ENCODE measurements at regions not wholly inside any gene's neighbourhood (a gene's known extent, or its start where the extent isn't known, plus 50 kb on each side); places are given as distances from the start of the nearest gene placed in this dataset.

GRCh38 chr6:139871165-139871710, 496.8 kb upstream of the CITED2 start:
- H3K36me3 ChIP-seq: no peaks in the 10 kb centered on the region
- H3K4me1 ChIP-seq: peaks cover 0 to 6% (median 0%) of the 10 kb centered on the region in 4 donors
- H3K9me3 ChIP-seq: no peaks in the 10 kb centered on the region
- no peak overlapping the region for H3K4me3 ChIP-seq
- H3K27me3 ChIP-seq: no peaks in the 10 kb centered on the region
- no peak for DNase-seq
- H3K27ac ChIP-seq: no peak overlapping the region
- TF ChIP-seq POLR2A (IDR thresholded peaks at IDR 0.05): no peak
- TF ChIP-seq, protein P1, sequence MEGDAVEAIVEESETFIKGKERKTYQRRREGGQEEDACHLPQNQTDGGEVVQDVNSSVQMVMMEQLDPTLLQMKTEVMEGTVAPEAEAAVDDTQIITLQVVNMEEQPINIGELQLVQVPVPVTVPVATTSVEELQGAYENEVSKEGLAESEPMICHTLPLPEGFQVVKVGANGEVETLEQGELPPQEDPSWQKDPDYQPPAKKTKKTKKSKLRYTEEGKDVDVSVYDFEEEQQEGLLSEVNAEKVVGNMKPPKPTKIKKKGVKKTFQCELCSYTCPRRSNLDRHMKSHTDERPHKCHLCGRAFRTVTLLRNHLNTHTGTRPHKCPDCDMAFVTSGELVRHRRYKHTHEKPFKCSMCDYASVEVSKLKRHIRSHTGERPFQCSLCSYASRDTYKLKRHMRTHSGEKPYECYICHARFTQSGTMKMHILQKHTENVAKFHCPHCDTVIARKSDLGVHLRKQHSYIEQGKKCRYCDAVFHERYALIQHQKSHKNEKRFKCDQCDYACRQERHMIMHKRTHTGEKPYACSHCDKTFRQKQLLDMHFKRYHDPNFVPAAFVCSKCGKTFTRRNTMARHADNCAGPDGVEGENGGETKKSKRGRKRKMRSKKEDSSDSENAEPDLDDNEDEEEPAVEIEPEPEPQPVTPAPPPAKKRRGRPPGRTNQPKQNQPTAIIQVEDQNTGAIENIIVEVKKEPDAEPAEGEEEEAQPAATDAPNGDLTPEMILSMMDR (IDR thresholded peaks at IDR 0.05): no peak

- DNase-seq: no peak
- Histone ChIP-seq H3K4me3 (no peak overlapping the region), H3K27me3 (no peaks in the 10 kb centered on the region), H3K27ac (no peak overlapping the region), H3K9me3 (no peaks in the 10 kb centered on the region), H3K36me3 (no peaks in the 10 kb centered on the region), H3K4me1 (peaks cover 0 to 6% (median 0%) of the 10 kb centered on the region in 4 donors)
- TF ChIP-seq, protein P1 (IDR thresholded peaks at IDR 0.05): no peak
- no peak for TF ChIP-seq POLR2A (IDR thresholded peaks at IDR 0.05)
Measured at GRCh38 chr6:139868576-139868975, 494.1 kb upstream of the CITED2 start.

DNA sequence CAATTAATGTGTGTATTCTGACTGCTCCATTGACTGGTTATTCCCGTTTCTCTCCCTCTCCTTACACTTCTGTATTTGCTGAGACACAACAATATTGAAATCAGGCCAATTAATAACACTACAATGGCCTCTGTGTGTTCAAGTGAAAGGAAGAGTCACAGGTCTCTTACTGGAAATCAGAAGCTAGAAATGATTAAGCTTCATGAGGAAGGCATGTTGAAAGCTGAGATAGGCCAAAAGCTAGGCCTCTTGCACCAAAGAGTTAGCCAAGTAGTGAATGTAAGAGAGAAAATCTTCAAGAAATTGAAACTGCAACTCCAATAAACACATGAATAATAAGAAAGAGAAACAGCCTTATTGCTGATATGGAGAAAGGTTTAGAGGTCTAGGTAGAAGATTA, 489.5 kb upstream of the CITED2 start:
- TF ChIP-seq, protein P1 (IDR thresholded peaks at IDR 0.05): no peak
- no peak for TF ChIP-seq POLR2A (IDR thresholded peaks at IDR 0.05)
- no peak for DNase-seq
- H3K36me3 ChIP-seq: no peaks in the 10 kb centered on the region
- H3K27ac ChIP-seq: no peak overlapping the region
- no peaks in the 10 kb centered on the region for H3K4me1 ChIP-seq
- H3K9me3 ChIP-seq: no peaks in the 10 kb centered on the region
- no peak overlapping the region for H3K4me3 ChIP-seq
- H3K27me3 ChIP-seq: no peaks in the 10 kb centered on the region

GRCh38 chr6:139863346-139863745, 488.9 kb upstream of the CITED2 start:
- TF ChIP-seq, protein P1 (IDR thresholded peaks at IDR 0.05): no peak
- no peak for TF ChIP-seq POLR2A (IDR thresholded peaks at IDR 0.05)

DNA sequence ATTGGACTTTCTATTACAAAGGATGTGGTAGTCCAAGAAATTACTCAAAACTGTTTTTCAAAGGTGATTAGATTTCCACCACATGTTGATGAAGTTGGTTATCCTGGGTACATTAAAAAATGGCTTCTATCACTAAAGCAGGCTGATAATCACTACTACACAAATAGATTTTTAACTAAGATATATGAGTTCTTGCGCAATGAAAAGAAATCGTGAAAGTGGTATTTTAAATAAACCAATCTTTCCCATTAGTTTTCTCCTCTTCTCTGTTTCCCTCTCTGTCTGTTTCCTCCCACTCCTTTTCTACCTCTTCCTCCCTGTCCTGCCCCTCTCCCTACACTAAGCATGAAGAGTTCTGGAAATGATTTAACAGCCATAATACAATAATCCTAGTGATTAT, 487.9 kb upstream of the CITED2 start:
- Histone ChIP-seq H3K36me3 (no peaks in the 10 kb centered on the region), H3K27me3 (no peaks in the 10 kb centered on the region), H3K9me3 (no peaks in the 10 kb centered on the region), H3K4me1 (no peaks in the 10 kb centered on the region), H3K4me3 (no peak overlapping the region), H3K27ac (no peak overlapping the region)
- no peak for DNase-seq
- no peak for TF ChIP-seq POLR2A (IDR thresholded peaks at IDR 0.05)
- TF ChIP-seq, protein P1 (IDR thresholded peaks at IDR 0.05): no peak

More at GRCh38 chr6:139863346-139863745, 488.9 kb upstream of the CITED2 start:
- DNase-seq: no peak
- Histone ChIP-seq H3K4me3 (no peak overlapping the region), H3K4me1 (no peaks in the 10 kb centered on the region), H3K9me3 (no peaks in the 10 kb centered on the region), H3K27ac (no peak overlapping the region), H3K36me3 (no peaks in the 10 kb centered on the region), H3K27me3 (no peaks in the 10 kb centered on the region)

GRCh38 chr6:139860203-139860602, 485.8 kb upstream of the CITED2 start:
- no peak for DNase-seq
- no peak for TF ChIP-seq POLR2A (IDR thresholded peaks at IDR 0.05)
- TF ChIP-seq, protein P1 (IDR thresholded peaks at IDR 0.05): no peak
- H3K4me3 ChIP-seq: no peak overlapping the region
- H3K36me3 ChIP-seq: no peaks in the 10 kb centered on the region
- no peaks in the 10 kb centered on the region for H3K9me3 ChIP-seq
- H3K27me3 ChIP-seq: no peaks in the 10 kb centered on the region
- peaks cover 0 to 6% (median 0%) of the 10 kb centered on the region in 4 donors for H3K4me1 ChIP-seq
- no peak overlapping the region for H3K27ac ChIP-seq

Measured in Peyer's patch (tissue), 4 donors.